CD14-positive monocyte (primary cell): ENCODE measurements at regions not wholly inside any gene's neighbourhood (a gene's known extent, or its start where the extent isn't known, plus 50 kb on each side); places are given as distances from the start of the nearest gene placed in this dataset.

Source experiments
- DNase-seq, 3 donors: peaks; one replicate each; pipeline ENCODE4 v3.0.0-alpha.2; 2011 to 2022
- H2AFZ ChIP-seq: 2 replicates; pipeline ENCODE4 v1.6.0; 2012; ENCODE audit warnings: mild to moderate bottlenecking, low read depth, low read length, inconsistent platforms; ENCODE audit not compliant: insufficient read depth, poor library complexity, severe bottlenecking
- H3K27ac ChIP-seq, 2 donors: 1 replicate in 1 of 2; 2 replicates in 1 of 2; pipeline ENCODE4 v1.5.1; 2012 to 2013; ENCODE audit warnings: low read length in 2 of 2, control low read depth in 1 of 2, inconsistent platforms in 1 of 2, low read depth in 1 of 2, mild to moderate bottlenecking in 1 of 2
- H3K27me3 ChIP-seq, 2 donors: one replicate each; pipeline versions ENCODE4 v1.6.0 to v1.6.1; 2011 to 2013; ENCODE audit warnings: low read length in 2 of 2; ENCODE audit not compliant: control insufficient read depth in 2 of 2, insufficient read depth in 2 of 2
- H3K36me3 ChIP-seq, 2 donors: replicated peaks in 1 of 2; 1 replicate in 1 of 2; 2 replicates in 1 of 2; pipeline versions ENCODE4 v1.5.1 to v1.6.1; 2012 to 2013; ENCODE audit warnings: low read length in 2 of 2, control low read depth in 1 of 2, inconsistent platforms in 1 of 2, mild to moderate bottlenecking in 1 of 2; ENCODE audit not compliant: insufficient read depth in 2 of 2, control insufficient read depth in 1 of 2
- H3K4me1 ChIP-seq, 2 donors: 1 replicate in 1 of 2; 2 replicates in 1 of 2; pipeline versions ENCODE4 v1.5.1 to v1.6.1; 2012 to 2013; ENCODE audit warnings: low read length in 2 of 2, control low read depth in 1 of 2, inconsistent platforms in 1 of 2, mild to moderate bottlenecking in 1 of 2, moderate library complexity in 1 of 2; ENCODE audit not compliant: insufficient read depth in 2 of 2, control insufficient read depth in 1 of 2
- H3K4me2 ChIP-seq: replicated peaks from 2 replicates; pipeline ENCODE3; 2012; ENCODE audit warnings: low read length, moderate library complexity, mild to moderate bottlenecking; ENCODE audit not compliant: poor library complexity, severe bottlenecking; ENCODE audit errors: extremely low read depth
- H3K4me3 ChIP-seq, 3 experiments: fragments of 200-600 bp in 1 of 3; sonication (generic) in 1 of 3; replicated peaks in 1 of 3; 1 replicate in 2 of 3; 2 replicates in 1 of 3; pipeline ENCODE4 v1.5.1; 2011 to 2013; ENCODE audit warnings: low read length in 3 of 3, mild to moderate bottlenecking in 3 of 3, control low read depth in 2 of 3, low read depth in 2 of 3, inconsistent platforms in 1 of 3, moderate library complexity in 1 of 3
- H3K79me2 ChIP-seq: 2 replicates; pipeline ENCODE4 v1.6.0; 2012; ENCODE audit warnings: mild to moderate bottlenecking, control low read depth, inconsistent platforms, low read length, moderate library complexity; ENCODE audit not compliant: insufficient read depth
- H3K9ac ChIP-seq: 2 replicates; pipeline ENCODE4 v1.6.0; 2017; ENCODE audit warnings: low read length, mild to moderate bottlenecking; ENCODE audit not compliant: insufficient read depth, poor library complexity, severe bottlenecking
- H3K9me3 ChIP-seq, 2 donors: replicated peaks in 1 of 2; 1 replicate in 1 of 2; 2 replicates in 1 of 2; pipeline versions ENCODE4 v1.5.1 to v1.6.1; 2012 to 2013; ENCODE audit warnings: low read length in 2 of 2, control low read depth in 1 of 2; ENCODE audit not compliant: control insufficient read depth in 1 of 2, insufficient read depth in 1 of 2
- H4K20me1 ChIP-seq: 2 replicates; pipeline ENCODE4 v1.6.0; 2012; ENCODE audit warnings: mild to moderate bottlenecking, low read length, control low read depth, moderate library complexity; ENCODE audit not compliant: insufficient read depth
- H3K27ac Mint-ChIP-seq, 7 donors: one replicate each; pipeline ENCODE4 v1.8.0; 2020; ENCODE audit warnings: mild to moderate bottlenecking in 7 of 7, mixed read lengths in 7 of 7, moderate library complexity in 6 of 7, inconsistent platforms in 2 of 7
- H3K27me3 Mint-ChIP-seq, 3 donors: one replicate each; pipeline ENCODE4 v1.8.0; 2021 to 2022; ENCODE audit warnings: low read depth in 3 of 3, mild to moderate bottlenecking in 3 of 3, mixed read lengths in 3 of 3, moderate library complexity in 3 of 3, inconsistent platforms in 1 of 3
- H3K36me3 Mint-ChIP-seq, 2 donors: one replicate each; pipeline ENCODE4 v1.8.0; 2020; ENCODE audit warnings: mixed read lengths in 2 of 2, inconsistent platforms in 1 of 2, mild to moderate bottlenecking in 1 of 2
- H3K4me1 Mint-ChIP-seq: one replicate; pipeline ENCODE4 v1.8.0; 2020; ENCODE audit warnings: mild to moderate bottlenecking, mixed read lengths
- H3K4me3 Mint-ChIP-seq, 2 donors: one replicate each; pipeline ENCODE4 v1.8.0; 2020; ENCODE audit warnings: mild to moderate bottlenecking in 2 of 2, mixed read lengths in 2 of 2, moderate library complexity in 1 of 2
- H3K9me3 Mint-ChIP-seq, 7 donors: one replicate each; pipeline ENCODE4 v1.8.0; 2020 to 2022; ENCODE audit warnings: mixed read lengths in 7 of 7, mild to moderate bottlenecking in 6 of 7, moderate library complexity in 6 of 7, inconsistent platforms in 2 of 7
- WGBS: methylation state at CpG from one replicate; pipeline ENCODE4 v1.1.5; 2013; ENCODE audit warnings: missing lambda C conversion rate; ENCODE audit not compliant: insufficient coverage; 5-methylcytosine and 5-hydroxymethylcytosine counted together
- intact Hi-C, 2 donors: fragments of 100-400 bp; cut with micrococcal nuclease; formaldehyde crosslinking; loops; one replicate each; pipeline versions ENCODE4 v1.15.0 to v1.15.1; 2023
- TF ChIP-seq, protein P1 (sequence below): fragments of 200-600 bp; IDR thresholded peaks from one replicate; pipeline ENCODE4 v1.8.0; 2022; ENCODE audit warnings: antibody characterized with exemption, mild to moderate bottlenecking

DNA sequence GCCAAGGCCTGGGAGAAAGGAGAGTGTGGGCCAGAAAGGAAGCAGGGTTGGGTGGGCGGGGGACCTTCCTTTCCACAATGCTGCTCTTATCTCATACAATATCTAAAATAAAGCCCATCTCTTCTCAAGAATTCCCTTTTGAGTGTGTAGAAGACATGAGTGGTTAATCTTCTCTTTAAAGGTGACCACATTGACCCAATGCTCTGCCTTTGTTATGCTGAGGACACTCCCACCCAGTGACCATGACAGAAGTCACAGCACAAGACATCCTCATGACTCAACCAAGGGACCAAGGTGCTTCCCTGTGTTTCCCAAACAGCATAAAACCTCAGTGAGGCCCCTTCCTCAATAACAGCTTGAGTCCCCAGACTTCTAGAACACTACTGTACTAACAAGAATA, 193.0 kb upstream of the ADAMTS16 start:
- no peaks in the 10 kb centered on the region for H3K4me1 Mint-ChIP-seq
- H3K4me3 Mint-ChIP-seq, result no peak overlapping the region
- no peaks in the 10 kb centered on the region for H3K27me3 ChIP-seq
- no peaks in the 10 kb centered on the region for H3K79me2 ChIP-seq
- no peak overlapping the region for H2AFZ ChIP-seq
- H3K9me3 ChIP-seq, result no peaks in the 10 kb centered on the region
- peaks cover 0 to 2% (median 2%) of the 10 kb centered on the region in 3 donors for H3K27me3 Mint-ChIP-seq
- WGBS, result no CpG with 5 or more reads among the region's 1 CpG
- H3K36me3 Mint-ChIP-seq, result no peaks in the 10 kb centered on the region
- DNase-seq, result no peak
- intact Hi-C loops, result no loop called here
- TF ChIP-seq, protein P1, sequence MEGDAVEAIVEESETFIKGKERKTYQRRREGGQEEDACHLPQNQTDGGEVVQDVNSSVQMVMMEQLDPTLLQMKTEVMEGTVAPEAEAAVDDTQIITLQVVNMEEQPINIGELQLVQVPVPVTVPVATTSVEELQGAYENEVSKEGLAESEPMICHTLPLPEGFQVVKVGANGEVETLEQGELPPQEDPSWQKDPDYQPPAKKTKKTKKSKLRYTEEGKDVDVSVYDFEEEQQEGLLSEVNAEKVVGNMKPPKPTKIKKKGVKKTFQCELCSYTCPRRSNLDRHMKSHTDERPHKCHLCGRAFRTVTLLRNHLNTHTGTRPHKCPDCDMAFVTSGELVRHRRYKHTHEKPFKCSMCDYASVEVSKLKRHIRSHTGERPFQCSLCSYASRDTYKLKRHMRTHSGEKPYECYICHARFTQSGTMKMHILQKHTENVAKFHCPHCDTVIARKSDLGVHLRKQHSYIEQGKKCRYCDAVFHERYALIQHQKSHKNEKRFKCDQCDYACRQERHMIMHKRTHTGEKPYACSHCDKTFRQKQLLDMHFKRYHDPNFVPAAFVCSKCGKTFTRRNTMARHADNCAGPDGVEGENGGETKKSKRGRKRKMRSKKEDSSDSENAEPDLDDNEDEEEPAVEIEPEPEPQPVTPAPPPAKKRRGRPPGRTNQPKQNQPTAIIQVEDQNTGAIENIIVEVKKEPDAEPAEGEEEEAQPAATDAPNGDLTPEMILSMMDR, result no peak
- no peak overlapping the region for H3K4me3 ChIP-seq
- H3K4me1 ChIP-seq, result no peaks in the 10 kb centered on the region
- H4K20me1 ChIP-seq, result no peaks in the 10 kb centered on the region
- H3K4me2 ChIP-seq, result no peak overlapping the region
- H3K9me3 Mint-ChIP-seq, result peaks cover 0 to 1% (median 0%) of the 10 kb centered on the region in 7 donors
- no peaks in the 10 kb centered on the region for H3K36me3 ChIP-seq
- H3K9ac ChIP-seq, result no peak overlapping the region
- no peak overlapping the region for H3K27ac Mint-ChIP-seq
- no peak overlapping the region for H3K27ac ChIP-seq

DNA sequence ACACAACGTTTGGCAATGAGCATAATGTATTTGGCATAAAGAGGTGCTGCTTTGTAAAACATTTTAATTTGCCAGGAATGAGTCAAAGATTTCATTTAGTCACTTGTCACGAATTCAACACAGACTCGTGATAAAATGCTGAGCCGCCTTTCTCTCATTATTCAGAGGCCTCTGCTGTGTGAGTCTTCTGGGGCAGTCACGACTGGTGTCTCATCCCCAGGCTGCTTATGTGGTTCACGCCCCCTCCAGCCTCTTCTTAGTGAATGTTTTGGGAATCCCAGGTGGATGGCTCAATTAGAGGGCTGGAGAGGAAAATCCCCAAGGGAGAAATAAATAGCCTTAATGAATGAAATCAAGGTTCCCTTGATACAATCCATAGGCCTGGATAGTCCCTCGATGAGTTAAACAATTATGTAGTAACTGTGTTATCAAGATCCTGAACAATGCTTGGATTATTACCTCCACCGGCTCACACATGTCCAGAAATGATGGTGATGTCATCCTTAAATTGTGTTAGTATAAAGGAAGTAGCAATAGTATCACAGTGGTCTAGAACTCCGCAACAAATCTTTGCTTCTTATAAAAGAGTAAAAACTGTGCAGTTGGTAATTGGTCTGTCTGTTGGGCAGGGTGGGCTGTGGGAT, 192.1 kb upstream of the ADAMTS16 start:
- 84% methylated on average over 4 of the region's 9 CpGs for WGBS
- intact Hi-C loops, result no loop called here
- H3K9me3 ChIP-seq, result no peaks in the 10 kb centered on the region

More for the DNA sequence above, 192.1 kb upstream of the ADAMTS16 start:
- Histone ChIP-seq H3K4me1 (no peaks in the 10 kb centered on the region), H3K4me2 (no peak overlapping the region), H3K36me3 (no peaks in the 10 kb centered on the region), H3K27me3 (no peaks in the 10 kb centered on the region), H3K27ac (no peak overlapping the region), H4K20me1 (no peaks in the 10 kb centered on the region), H3K79me2 (no peaks in the 10 kb centered on the region), H3K9ac (no peak overlapping the region), H3K4me3 (no peak overlapping the region), H2AFZ (no peak overlapping the region)
- Mint-ChIP-seq H3K9me3 (peaks cover 0 to 1% (median 0%) of the 10 kb centered on the region in 7 donors), H3K36me3 (no peaks in the 10 kb centered on the region), H3K4me1 (no peaks in the 10 kb centered on the region), H3K27me3 (peaks cover 0 to 2% (median 2%) of the 10 kb centered on the region in 3 donors), H3K4me3 (no peak overlapping the region), H3K27ac (no peak overlapping the region)
- no peak for DNase-seq
- TF ChIP-seq, protein P1, result no peak
